ENCODE measurements at regions not wholly inside any gene's neighbourhood (a gene's known extent, or its start where the extent isn't known, plus 50 kb on each side); places are given as distances from the start of the nearest gene placed in this dataset.

- CTCF ChIA-PET, result no interaction called here
These were observed 527.9 kb downstream of the FGF9 start for GRCh38 chr13:22198641-22199217.

DNA sequence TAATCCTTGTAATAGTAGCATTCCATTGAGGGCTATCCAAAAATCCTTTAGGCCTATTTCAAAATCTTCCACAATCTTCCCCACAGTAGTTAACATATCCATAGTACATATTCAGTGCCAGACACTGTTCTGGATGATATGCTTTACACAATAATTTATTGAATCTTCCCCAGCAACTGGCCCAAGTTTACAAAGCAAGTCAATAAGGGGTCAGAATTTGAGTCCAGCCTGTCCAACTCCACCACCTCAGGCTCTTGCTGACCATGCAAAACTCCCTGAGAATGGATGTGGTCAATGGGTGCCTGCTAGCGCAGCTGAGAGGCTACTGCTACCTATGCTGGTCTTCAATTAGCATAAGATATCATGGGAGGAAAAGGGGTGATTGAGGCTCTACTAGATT, 529.6 kb downstream of the FGF9 start:
- POLR2A ChIA-PET, result no interaction called here
- H3K4me3 ChIP-seq (ENCODE audit: low read depth, low read length), result no peak overlapping the region
- no peak overlapping the region for H3K27ac ChIP-seq (ENCODE audit: extremely low read depth, low read depth, low read length)
- CTCF ChIA-PET, result no interaction called here
- TF ChIP-seq ZNF692 (tag by site-specific recombination; IDR thresholded peaks at IDR 0.05) (no peak), ZNF843 (tag by site-specific recombination; IDR thresholded peaks at IDR 0.05) (no peak), ZNF488 (tag by site-specific recombination; IDR thresholded peaks at IDR 0.05) (no peak), ZNF561 (tag by site-specific recombination; IDR thresholded peaks at IDR 0.05; ENCODE audit: borderline replicate concordance) (no peak), ZNF184 (tag by site-specific recombination; IDR thresholded peaks at IDR 0.05) (no peak)
- H3K9me3 ChIP-seq (ENCODE audit: control insufficient read depth, insufficient read depth, low read depth, low read length), result no peaks in the 10 kb centered on the region
- H3K4me1 ChIP-seq (ENCODE audit: control insufficient read depth, insufficient read depth, low read length), result no peaks in the 10 kb centered on the region
- H3K36me3 ChIP-seq (ENCODE audit: control insufficient read depth in 2 of 2, insufficient read depth in 1 of 2, low read length in 2 of 2), result no peaks in the 10 kb centered on the region

More at GRCh38 chr13:22198641-22199217, 527.9 kb downstream of the FGF9 start:
- POLR2A ChIA-PET, result no interaction called here
- H3K4me3 ChIP-seq (ENCODE audit: low read depth, low read length), result no peak overlapping the region
- H3K27ac ChIP-seq (ENCODE audit: extremely low read depth, low read depth, low read length), result no peak overlapping the region
- no peak for TF ChIP-seq ZNF157 (tag by site-specific recombination; IDR thresholded peaks at IDR 0.05)
- no peak for TF ChIP-seq HOXA7 (CRISPR knock-in tag; IDR thresholded peaks at IDR 0.05; ENCODE audit: borderline replicate concordance)
- TF ChIP-seq ZNF654 (tag by site-specific recombination; IDR thresholded peaks at IDR 0.05; ENCODE audit: low read depth), result no peak
- no peak for TF ChIP-seq SETDB1 (IDR thresholded peaks at IDR 0.05; ENCODE audit: insufficient read length, low read length)
- no peak for TF ChIP-seq ZNF133 (tag by site-specific recombination; IDR thresholded peaks at IDR 0.05)
- TF ChIP-seq PATZ1 (tag by site-specific recombination; IDR thresholded peaks at IDR 0.05), result no peak
- TF ChIP-seq SP3 (tag by site-specific recombination; IDR thresholded peaks at IDR 0.05), result no peak
- no peak for TF ChIP-seq GFI1B (tag by site-specific recombination; IDR thresholded peaks at IDR 0.05)
- TF ChIP-seq PRDM1 (tag by site-specific recombination; IDR thresholded peaks at IDR 0.05), result no peak
- no peak for TF ChIP-seq ZNF169 (tag by site-specific recombination; IDR thresholded peaks at IDR 0.05)
- TF ChIP-seq ZNF10 (tag by site-specific recombination; IDR thresholded peaks at IDR 0.05), result no peak
- H3K4me1 ChIP-seq (ENCODE audit: control insufficient read depth, insufficient read depth, low read length), result no peaks in the 10 kb centered on the region
- no peaks in the 10 kb centered on the region for H3K9me3 ChIP-seq (ENCODE audit: control insufficient read depth, insufficient read depth, low read depth, low read length)
- no peaks in the 10 kb centered on the region for H3K36me3 ChIP-seq (ENCODE audit: control insufficient read depth in 2 of 2, insufficient read depth in 1 of 2, low read length in 2 of 2)

GRCh38 chr13:22201375-22201925, 530.6 kb downstream of the FGF9 start:
- POLR2A ChIA-PET, result no interaction called here

More at GRCh38 chr13:22201375-22201925, 530.6 kb downstream of the FGF9 start:
- H3K4me1 ChIP-seq (ENCODE audit: control insufficient read depth, insufficient read depth, low read length), result no peaks in the 10 kb centered on the region
- H3K27ac ChIP-seq (ENCODE audit: extremely low read depth, low read depth, low read length), result no peak overlapping the region
- no peaks in the 10 kb centered on the region for H3K9me3 ChIP-seq (ENCODE audit: control insufficient read depth, insufficient read depth, low read depth, low read length)
- no peaks in the 10 kb centered on the region for H3K36me3 ChIP-seq (ENCODE audit: control insufficient read depth in 2 of 2, insufficient read depth in 1 of 2, low read length in 2 of 2)
- no peak for TF ChIP-seq ZNF391 (tag by site-specific recombination; IDR thresholded peaks at IDR 0.05; ENCODE audit: borderline replicate concordance, low read depth)
- CTCF ChIA-PET, result no interaction called here
- no peak overlapping the region for H3K4me3 ChIP-seq (ENCODE audit: low read depth, low read length)
